WI38 (cell line): ENCODE measurements at regions not wholly inside any gene's neighbourhood (a gene's known extent, or its start where the extent isn't known, plus 50 kb on each side); places are given as distances from the start of the nearest gene placed in this dataset.

Experiments used
- H3K4me3 ChIP-seq: 2 replicates; pipeline ENCODE4 v1.5.1; 2011; ENCODE audit warnings: low read depth, mild to moderate bottlenecking, control low read depth, low read length
- CTCF ChIP-seq: IDR thresholded peaks from 2 replicates; pipeline ENCODE4 v1.5.1; 2012; ENCODE audit warnings: low read depth, mild to moderate bottlenecking, control low read depth, low read length

GRCh38 chr6:40930045-40930444 is 109.0 kb downstream of the UNC5CL start:
- H3K4me3 ChIP-seq, result no peak overlapping the region
- TF ChIP-seq CTCF, result no peak

- TF ChIP-seq CTCF, result no peak
These were observed 109.8 kb downstream of the UNC5CL start for GRCh38 chr6:40929176-40929575.

GRCh38 chr6:40928763-40929162 is 110.3 kb downstream of the UNC5CL start:
- no peak overlapping the region for H3K4me3 ChIP-seq
- TF ChIP-seq CTCF, result no peak

More at GRCh38 chr6:40929176-40929575, 109.8 kb downstream of the UNC5CL start:
- no peak overlapping the region for H3K4me3 ChIP-seq

DNA sequence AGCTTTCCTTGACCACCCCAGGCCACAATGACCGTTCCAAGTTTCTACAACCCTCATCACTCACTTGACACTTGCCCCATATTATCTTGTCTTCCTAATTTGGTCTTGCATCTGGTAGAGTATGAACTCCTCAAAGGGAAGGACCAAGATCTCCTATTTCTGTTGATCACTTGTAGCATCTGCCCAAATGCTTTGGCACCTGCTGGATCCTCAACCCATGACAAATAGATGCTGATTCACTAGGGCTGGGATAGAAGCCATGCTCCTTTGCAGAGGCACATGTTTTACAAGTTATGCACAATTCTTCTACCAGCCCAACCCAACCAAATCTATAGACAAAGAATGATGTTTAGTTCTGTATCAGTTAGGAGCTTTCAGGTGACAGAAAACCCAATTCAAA is 110.7 kb downstream of the UNC5CL start:
- TF ChIP-seq CTCF, result no peak

GRCh38 chr6:40925341-40925740 is 113.7 kb downstream of the UNC5CL start:
- no peak for TF ChIP-seq CTCF
- H3K4me3 ChIP-seq, result no peak overlapping the region

More for the DNA sequence above, 110.7 kb downstream of the UNC5CL start:
- H3K4me3 ChIP-seq, result no peak overlapping the region

DNA sequence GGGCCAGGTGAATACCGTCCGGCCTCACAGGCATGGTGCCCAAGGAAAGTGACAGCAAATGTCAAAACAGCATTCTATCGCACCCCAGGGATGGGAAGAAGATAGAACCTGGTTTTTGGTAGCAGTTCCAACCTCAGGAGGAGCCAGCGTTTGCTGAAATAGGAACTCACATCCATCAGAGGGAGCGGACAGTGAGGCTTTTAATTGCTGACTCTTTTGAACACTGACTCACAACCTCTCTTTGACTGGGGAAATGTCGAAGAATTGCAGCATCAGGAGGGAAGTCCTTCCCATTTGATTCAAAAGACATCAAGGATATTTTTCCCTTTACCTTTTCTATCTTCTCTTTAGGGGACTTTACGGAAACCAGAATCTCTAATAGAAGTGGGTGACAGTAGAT is 114.2 kb downstream of the UNC5CL start:
- no peak for TF ChIP-seq CTCF
- H3K4me3 ChIP-seq, result no peak overlapping the region

GRCh38 chr6:40923880-40924279 is 115.1 kb downstream of the UNC5CL start:
- no peak overlapping the region for H3K4me3 ChIP-seq
- TF ChIP-seq CTCF, result no peak
